HK-2 (cell line): ENCODE measurements at regions not wholly inside any gene's neighbourhood (a gene's known extent, or its start where the extent isn't known, plus 50 kb on each side); places are given as distances from the start of the nearest gene placed in this dataset.
"Not testable (repeated sequence)": the region's sequence is repeated elsewhere in the genome, so short reads cannot be mapped to it uniquely, and the experiment has no call there.

Source experiments
- DNase-seq: peaks from one replicate; pipeline ENCODE4 v3.0.0-alpha.2; 2018; ENCODE audit not compliant: unreplicated experiment

DNA sequence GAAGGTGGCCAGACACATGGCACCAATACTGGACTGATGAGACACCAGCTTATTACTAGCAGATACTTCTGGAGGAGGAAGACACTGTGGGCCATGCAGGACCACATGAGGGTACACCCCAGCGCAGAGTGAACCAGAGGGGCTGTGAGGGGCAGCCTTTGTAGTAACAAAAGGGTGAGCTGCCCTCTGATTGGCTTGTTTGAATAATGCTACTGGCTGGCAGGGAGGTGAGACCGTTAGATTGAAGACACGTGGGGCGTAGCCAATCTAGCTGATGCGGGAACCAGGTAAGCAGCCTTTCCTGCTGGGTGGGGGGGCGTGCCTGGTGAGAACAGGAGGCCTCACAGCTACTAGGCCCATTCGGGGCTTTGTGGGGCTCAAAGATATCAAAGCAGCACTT is 102.8 kb upstream of the SEC14L1 start:
- no peak for DNase-seq

DNA sequence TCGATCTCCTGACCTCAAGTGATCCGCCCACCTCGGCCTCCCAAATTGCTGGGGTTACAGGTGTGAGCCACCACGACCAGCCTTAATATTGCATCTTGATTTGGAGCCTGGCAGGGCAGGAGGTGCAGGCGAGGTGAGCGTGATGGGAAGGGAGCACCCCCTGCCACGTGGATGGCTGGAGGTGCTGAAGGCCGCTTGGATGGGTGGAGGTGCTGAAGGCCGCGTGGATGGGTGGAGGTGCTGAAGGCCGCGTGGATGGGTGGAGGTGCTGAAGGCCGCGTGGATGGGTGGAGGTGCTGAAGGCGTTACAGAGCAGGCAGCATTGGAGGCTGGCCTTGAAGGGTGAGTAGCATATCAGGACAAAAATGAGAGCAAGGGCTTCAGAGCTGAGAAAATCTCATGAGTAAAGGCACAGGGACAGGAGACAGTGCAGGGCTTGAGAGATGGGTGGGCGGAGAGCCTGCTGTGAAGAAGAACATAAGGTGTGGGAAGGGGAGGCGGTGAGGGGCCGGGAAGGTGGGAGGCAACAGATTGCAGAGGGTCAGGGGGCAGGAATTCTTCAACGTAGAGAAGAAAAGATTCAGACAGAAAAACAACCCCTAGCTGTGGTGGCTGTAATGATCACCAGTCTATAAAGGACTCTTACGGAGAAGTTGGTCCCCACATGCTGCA is 101.7 kb upstream of the SEC14L1 start:
- no peak for DNase-seq

DNA sequence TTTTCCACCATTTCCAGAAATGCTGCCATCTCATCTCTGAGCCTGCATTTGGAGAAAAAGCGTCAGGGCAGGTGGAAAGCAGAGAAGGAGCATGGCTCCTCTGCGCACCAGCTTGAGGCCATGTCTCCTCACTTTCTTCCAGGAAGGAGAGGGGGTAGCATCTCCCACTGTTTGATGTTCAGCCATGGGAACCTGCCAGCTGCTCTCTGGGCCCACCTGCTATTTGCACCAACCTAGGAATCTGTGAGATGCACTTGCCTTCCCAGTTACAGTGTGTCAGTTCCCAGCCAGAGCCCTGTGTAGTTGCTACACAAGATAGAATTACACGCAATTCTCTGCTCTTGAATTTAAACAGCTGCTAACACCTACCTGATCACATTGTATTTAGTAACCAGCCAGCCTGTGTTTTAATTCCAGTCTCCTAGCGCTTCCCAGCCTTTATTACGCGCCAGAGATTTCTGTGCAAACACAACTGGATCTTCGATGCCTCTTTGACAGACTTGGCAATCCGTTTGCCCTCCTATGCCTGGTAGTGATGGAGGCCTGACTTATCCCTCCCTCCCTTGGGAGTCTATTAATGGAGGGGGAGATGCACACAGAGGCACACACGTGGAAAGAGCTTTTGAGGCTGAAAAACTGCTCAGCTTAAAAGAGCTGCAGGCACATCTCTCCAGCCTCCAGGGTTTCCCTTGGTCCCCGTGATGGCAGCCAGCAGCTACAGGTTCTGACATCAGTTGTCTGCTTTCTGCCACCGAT is 98.1 kb upstream of the SEC14L1 start:
- no peak for DNase-seq

DNA sequence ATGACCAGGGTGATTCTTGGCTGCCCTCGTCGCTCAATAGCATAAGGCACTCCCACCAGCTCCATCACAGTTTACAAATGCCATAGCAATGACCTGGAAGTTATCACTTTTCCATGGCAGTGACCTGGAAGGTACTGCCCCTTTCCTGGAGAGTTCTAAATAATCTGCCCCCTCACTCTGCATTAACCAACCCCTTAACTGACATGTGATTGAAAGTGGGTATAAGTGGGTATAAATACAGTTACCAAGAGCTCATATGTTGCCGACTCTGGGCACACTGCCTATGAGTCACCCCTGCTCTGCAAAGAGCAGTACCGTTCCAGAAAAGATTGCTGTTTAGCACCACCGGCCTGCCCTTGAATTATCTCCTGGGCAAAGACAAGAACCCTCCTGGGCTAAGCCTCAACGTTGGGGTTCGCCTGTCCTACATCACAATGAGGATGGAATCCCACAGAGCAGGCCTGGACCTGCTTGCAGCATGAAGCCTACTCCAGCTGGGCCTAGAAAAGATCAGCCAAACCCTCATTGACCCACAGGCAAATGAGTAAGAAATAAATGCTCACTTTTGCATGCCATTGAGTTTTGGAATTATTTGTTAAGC is 95.2 kb upstream of the SEC14L1 start:
- no peak for DNase-seq

DNA sequence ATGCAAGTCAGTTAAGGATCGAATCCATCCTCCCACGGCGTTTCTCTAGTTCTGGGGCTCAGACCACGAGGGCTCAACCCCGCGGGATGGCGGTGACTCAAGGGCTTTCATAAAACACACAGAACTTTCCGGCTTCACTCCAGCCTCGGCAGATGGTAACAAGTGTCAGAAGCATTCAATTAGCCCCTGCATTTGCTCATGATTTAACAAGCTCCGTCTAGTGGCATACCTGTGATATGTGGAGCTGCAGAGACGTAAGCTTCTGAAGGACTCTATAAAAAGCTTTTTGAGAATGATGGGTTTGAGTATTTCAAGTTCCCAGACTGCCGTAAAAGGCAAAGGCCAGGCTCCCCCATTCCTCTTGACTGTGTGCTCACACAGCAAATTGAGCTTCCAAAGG is 91.3 kb upstream of the SEC14L1 start:
- no peak for DNase-seq

DNA sequence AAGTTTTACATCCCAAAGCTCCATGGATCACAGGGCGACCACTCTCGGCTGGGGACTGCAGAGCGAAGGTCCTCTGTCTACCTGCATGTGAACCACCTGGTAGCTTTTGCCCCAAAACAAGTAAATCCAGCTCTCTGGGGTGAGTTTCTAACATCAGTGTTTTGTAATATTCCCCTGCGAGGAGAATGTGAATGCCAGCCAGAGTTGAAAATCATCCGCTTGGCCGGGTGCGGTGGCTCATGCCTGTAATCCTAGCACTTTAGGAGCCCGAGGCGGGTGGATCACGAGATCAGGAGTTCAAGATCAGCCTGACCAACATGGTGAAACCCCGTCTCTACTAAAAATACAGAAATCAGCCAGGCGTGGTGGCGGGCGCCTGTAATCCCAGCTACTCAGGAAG is 89.9 kb upstream of the SEC14L1 start:
- DNase-seq, result not testable (repeated sequence)

DNA sequence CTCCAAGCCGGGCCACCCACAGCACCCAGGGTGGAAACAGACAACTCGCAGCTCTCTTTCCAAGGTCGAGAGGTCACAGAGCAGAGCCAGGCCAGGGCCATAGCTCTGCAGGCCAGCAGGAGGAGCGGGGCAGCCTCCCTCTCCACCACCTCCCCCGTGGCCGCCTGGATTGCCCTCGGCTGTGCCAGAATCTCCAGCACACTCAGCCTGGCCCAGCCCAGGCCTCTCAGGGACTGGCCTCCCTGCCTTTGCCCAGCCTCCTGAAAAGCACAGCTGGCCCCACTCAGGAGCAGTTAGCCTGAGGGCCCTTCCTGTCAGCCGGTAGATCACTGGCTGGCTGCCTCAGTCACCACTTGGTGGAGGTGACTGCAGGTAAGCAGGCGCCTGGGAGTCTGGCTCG is 85.8 kb upstream of the SEC14L1 start:
- DNase-seq, result no peak

DNA sequence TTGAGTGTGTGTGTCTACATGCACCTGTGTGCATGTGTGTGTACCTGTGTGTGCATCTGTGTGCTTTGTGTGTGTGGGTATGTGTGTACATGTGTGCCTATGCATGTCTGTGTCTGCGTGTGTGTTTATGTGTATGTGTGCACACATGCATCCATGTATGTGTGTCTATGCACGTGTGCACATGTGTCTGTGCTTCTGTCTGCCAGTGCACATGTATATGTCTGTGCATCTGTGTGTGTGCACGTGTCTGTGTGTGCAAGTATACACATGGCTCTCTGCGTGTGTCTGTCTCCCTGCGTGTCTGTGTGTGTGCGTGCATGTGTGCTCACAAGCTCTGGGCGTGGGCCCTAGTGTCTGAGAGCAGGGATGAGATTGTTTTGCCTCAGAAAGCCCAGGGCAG is 85.3 kb upstream of the SEC14L1 start:
- no peak for DNase-seq

DNA sequence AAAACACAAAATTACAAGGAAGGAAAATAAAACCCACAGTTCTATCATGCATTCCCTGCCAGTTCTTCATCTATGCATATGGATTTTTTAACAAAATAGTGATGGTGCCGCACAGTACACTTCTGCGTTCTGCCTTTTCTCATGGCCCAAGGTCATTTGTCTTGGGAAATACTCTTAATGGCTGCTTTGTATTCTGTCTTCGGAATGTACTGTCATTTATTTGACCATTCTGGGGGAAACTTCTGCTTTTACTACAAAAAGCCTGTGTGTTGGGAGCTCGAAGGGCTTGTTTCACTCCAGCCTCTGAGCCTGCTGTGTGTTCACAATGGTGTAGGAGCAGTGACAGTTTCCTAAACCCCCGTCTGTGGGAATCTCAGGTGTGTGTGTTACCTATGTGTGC is 82.8 kb upstream of the SEC14L1 start:
- no peak for DNase-seq

DNA sequence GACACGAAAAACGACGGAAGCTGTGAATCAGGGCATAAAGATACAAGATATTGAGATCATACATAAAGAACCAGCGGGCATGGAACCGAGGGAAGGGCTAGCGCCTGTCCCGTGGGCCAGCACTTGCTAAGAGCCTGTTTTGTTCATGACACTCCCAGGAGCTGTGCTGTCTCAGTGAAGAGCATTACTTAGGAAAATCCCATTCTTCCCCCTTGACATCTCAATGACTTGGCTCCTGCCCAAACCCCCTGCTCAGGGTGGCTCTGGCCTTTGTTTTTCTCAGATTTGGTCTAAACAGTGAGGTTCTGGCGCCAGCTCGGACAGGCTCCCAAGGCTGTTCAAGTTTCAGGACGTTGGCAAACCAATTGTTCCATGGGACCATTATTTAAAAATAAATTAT is 79.1 kb upstream of the SEC14L1 start:
- no peak for DNase-seq

DNA sequence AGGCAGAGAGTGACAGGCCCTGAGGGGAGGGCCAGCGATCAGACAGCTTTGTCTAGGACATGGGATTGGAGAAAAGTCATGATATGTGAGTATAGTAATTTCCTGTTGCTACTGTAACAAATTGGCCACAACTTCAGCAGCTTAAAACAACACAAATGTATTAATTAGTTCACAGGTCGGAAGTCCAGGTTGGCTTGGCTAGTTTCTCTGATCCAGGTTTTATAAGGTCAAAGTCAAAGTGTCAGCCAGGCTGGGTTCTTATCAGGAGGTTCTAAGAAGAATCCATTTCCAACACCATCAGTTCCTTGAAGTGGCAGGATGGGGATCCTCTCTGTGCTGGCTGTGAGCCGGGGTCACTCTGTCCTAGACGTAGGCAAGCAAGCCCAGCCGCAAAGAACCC is 76.2 kb upstream of the SEC14L1 start:
- DNase-seq, result no peak

DNA sequence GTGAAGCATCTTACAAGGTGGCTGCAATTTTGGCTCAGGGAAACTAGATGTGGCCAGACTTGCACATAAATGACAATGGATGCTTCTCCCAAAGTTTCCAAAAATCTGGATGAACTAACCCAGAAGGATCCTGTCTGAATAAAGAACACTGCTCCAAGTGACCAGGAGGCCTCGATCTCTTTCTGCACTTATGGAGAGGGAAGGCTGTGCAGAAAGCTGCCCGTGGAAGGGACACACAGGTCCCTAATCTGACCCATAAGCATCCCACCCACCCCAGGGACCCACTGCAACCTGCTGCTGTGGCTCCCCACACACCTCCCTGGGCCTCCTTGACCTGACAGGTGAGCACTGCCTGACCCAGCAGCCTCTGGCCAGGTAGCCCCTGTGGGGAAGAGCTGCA is 74.6 kb upstream of the SEC14L1 start:
- no peak for DNase-seq

DNA sequence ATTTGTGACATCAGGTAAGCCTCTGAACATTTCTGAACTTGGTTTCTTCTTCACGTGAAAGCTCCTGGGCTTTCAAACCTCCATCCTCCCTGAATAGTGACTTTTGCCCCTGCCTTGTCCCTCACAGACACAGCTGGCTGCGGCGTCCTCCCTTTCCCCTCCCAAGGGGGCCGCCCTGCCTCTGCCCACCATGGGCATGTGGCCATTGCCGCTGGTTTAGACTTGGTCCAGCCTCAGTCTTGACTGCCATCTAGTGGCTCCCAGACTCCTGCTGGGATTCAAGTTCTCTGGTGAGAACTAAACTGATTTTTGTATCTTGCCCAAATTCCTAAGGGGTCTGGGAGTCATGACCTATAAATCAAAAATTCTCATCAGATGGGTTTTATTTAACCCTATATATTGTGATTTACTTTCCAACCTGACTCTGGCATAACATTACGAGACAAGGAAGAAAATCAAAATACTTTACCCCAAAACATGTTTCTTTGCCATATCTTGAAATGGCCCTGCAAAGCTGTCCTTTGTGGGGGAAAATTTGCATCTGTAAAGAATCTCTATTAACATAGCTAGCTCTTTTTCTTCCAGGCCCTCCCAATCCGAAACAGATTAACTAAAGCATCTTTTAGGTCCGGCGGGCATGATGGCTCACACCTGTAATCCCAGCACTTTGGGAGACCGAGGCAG is 73.9 kb upstream of the SEC14L1 start:
- peak; percentile 38 for DNase-seq

DNA sequence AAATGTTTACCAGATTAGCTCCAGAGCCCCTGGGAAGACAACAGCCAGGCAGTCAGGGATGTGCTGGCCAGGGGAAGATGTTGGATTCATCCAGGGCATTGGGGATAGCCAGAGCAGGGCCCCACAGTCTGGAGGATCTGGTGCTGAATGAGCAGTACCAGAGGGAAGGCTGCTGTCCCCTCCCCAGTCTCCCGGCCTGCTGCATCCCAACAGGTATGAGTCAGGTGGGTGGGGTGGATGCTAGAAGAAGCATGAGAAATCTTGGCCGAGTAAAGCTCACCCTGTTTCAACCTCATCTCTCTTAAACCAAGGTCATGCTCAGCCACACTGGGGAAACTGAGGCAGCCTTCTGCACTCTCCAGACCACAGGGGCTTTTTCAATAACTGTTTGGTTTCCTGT is 71.9 kb upstream of the SEC14L1 start:
- DNase-seq, result no peak

DNA sequence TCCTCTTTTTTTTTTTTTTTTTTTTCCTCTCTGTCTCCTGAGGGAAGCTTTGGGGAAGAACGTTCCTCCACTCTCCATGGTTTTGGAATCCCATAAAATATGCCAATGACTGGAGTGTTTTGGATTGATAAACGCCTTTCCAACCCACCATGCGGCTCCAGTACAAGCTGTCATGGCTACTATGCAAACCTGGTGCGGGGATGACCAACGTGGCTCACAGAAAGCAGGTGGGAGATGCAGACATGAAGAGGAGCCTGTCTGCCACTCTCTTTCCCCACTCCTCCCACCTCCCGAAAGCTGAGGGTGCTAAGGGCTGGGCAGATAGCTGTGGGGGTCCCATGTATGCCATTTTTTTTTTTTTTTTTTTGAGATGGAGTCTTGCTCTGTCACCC is 69.9 kb upstream of the SEC14L1 start:
- DNase-seq, result no peak

DNA sequence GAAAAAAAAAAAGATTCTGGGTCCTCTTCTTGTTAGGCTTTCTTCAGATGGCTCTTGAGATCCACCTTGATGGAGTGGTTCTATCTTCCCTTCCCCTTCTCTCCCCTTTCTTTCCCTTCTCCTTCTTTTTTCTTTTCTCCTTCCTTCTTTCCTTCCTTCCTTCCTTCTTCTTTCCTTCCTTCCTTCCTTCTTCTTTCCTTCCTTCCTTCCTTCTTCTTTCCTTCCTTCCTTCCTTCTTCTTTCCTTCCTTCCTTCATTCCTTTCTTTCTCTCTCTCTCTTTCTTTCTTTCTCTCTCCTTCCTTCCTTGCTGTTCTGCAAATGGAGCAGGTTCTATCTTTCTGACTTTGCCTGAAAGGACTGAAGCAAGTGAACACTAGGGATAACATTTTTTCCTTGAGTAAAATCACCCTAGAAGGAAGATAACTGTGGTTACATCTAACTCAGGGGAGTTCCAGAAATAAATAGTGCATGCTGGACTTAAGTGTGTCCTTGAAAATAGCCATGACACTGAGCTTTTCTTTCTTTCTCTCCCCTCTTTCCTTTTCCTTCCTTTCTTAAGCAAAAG is 68.8 kb upstream of the SEC14L1 start:
- DNase-seq, result no peak

DNA sequence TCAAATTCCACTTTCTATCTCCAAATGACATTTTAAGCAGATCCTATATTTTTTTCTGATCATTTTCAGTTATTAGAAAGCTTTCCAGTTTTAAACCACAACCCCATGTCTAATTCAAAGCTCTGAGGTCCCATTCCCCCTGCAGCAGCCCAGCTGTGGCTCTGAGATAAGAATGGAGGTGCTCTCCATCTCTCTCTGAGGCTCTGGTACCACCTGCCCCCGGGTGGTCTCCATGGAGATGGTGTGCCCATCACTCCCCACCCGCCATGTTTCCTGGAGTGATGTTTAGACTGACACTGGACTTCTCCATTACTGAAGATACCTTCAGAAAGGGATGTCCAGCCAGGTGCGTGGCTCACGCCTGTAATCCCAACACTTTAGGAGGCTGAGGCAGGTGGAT is 68.1 kb upstream of the SEC14L1 start:
- no peak for DNase-seq

DNA sequence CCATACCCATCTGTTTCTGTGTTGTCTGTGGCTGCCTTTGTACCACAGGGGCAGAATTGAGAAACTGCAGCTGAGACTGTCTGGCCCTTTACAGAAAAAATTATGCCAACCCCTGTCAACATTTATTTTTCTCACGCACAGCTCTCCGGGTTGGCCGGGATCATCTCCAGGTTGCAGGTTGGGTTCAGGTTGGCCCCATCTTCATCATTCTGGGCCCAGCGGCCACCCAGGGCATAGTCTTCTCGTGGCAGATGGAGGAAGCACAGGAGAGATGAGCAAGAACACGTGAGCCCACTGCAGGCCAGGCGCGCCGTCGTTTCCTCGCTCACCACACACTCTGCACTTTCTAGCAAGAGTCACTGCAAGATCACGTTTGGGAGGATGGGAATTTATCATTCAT is 66.1 kb upstream of the SEC14L1 start:
- DNase-seq, result no peak

DNA sequence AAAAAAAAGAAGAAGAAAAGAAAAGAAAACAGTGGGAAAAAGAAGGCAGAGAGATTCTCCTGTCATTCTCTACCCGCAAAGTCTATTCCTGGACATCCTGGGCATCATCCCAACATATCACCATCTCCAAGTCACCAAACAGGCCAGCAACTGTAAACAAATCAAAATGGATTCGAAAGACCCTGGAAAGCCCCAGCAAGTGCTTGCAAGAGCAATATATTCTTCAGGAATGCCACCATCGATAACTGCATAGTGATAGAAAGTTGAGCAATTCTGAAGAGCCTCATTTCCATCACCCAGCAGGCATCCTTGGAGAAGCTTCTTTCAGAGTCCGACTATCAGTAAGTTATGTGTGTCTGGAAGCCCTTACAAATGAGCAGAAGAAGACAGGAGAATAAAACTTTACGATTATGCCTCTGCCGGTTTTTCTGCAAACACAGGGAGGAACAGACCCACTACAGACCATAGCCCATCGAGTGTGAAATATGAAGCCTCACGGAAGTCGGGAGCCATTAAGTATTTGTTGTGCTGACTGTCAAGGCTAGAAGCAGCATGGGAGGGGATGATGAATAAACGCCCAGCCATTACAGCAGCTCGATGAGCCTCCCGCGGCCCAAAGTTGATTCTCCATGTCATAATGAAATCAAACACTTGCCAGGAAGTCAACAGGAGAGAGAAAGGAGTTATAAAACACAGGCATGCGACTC is 64.5 kb upstream of the SEC14L1 start:
- DNase-seq, result no peak

DNA sequence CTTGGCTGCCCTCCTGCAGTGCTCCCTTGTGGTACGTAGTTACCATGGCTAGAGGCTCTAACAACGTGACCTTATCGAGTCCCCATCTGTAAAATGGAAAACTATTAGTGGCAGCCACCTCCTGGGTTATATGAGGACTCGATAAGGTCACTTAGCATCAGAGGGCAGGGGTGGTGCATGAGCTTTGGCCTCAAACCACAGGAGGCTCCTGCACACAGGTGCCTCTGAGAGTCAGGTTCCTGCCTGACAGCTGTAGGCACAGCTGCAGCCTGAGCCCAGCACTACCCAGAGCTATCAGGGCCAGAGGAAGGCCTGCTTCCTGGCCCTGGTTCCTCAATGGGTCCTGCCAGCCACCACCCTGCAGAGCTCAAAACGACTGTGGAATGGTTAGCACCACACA is 57.2 kb upstream of the SEC14L1 start:
- DNase-seq, result no peak

DNA sequence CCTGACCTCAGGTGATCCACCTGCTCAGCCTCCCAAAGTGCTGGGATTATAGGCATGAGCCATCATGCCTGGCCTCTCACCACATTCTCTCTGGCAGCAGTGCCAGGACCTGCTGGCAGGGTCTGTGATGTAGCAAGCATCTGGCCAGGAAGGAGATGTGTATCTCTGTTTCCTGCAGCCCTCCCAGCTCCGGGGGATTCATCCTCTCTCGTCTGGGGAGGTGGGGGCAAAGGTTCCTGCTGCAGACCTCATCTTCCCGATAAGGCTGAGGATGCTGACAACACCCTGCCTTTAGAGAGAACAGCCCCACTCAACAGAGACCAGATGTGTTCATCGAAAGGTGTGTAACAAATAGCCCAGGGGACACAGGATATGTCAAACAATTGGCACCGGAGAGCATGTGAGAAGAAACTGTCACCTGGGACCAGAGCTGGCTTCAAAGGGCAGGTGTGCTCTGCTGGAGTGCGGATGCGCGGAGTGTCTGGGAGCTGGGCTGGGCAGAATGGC is 54.8 kb upstream of the SEC14L1 start:
- DNase-seq, result no peak
